Fibroblast of mammary gland (primary cell): ENCODE measurements at regions not wholly inside any gene's neighbourhood (a gene's known extent, or its start where the extent isn't known, plus 50 kb on each side); places are given as distances from the start of the nearest gene placed in this dataset.

Source experiments
- DNase-seq: peaks from one replicate; pipeline ENCODE4 v3.0.0-alpha.2; 2010; ENCODE audit warnings: low read depth
- H3K4me3 ChIP-seq: 2 replicates; pipeline ENCODE4 v1.5.1; 2011; ENCODE audit warnings: low read depth, mild to moderate bottlenecking, low read length, moderate library complexity; ENCODE audit not compliant: control insufficient read depth
- TF ChIP-seq, protein P1 (sequence below): conservative IDR thresholded peaks from 2 replicates; pipeline ENCODE4 v1.5.1; 2011; ENCODE audit warnings: low read depth, low read length, inconsistent platforms; ENCODE audit not compliant: control insufficient read depth, insufficient read depth

DNA sequence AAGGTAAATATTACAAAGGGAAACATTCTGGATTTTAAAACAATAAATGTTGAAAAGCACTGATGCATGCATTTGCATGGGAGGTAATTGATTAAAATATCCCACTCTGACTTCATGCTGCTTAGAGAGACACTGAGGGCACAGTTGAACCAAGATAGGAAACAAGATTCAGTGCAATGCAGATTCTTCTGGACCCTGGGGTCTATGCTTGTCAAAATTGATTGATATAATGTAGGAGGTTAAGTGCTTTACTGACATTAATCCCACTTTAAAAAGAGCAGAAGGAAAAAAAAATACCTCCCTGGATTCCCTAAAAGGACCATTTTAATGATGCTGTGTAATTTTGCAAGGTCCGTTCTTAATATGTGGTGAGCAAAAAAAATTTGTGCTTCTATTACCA lies 454.2 kb downstream of the GABRB3 start:
- TF ChIP-seq, protein P1, sequence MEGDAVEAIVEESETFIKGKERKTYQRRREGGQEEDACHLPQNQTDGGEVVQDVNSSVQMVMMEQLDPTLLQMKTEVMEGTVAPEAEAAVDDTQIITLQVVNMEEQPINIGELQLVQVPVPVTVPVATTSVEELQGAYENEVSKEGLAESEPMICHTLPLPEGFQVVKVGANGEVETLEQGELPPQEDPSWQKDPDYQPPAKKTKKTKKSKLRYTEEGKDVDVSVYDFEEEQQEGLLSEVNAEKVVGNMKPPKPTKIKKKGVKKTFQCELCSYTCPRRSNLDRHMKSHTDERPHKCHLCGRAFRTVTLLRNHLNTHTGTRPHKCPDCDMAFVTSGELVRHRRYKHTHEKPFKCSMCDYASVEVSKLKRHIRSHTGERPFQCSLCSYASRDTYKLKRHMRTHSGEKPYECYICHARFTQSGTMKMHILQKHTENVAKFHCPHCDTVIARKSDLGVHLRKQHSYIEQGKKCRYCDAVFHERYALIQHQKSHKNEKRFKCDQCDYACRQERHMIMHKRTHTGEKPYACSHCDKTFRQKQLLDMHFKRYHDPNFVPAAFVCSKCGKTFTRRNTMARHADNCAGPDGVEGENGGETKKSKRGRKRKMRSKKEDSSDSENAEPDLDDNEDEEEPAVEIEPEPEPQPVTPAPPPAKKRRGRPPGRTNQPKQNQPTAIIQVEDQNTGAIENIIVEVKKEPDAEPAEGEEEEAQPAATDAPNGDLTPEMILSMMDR, result no peak
- no peak overlapping the region for H3K4me3 ChIP-seq
- no peak for DNase-seq

DNA sequence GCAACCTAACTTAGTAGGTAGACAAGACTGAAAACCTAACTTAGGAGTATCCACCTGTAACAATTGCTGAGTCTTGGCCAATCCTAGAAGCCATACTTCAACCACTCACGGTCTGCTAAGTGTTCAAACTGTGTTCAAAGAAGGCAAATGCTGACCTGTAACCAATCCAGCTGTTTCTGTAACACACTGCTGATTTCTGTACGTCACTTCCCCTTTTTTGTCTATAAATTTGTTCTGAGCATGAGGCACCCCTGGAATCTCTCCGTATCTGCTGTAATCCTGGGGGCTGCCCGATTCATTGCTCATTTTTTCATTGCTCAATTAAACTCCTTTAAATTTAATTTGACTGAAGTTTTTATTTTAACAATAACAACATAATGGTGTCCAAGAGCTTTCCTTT lies 451.4 kb upstream of the ATP10A start:
- DNase-seq, result no peak
- TF ChIP-seq, protein P1, result no peak
- H3K4me3 ChIP-seq, result no peak overlapping the region

DNA sequence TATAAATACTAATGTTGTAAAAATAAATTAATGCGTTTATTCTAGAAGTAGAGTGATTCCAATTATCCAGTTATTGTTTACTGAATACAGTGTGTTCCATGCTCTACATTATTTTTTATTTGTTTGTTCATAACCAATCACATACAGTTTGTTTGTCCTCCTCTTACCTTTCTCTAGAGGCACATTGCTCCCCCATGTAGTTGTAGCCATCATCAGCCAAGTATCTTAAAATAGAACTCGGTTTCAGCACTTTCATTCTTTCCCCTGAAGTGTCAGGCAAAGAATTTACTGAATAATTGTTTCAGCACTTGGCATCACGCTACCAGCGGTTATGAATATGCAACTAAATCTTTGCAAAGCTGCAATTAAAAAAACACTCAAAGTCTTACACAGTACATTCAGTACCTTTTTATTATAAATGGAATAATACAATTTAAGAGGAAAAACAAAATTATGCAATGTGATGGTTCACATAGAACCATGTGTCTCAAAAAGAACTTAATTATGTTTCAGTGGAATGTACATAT lies 448.6 kb upstream of the ATP10A start:
- no peak for DNase-seq

DNA sequence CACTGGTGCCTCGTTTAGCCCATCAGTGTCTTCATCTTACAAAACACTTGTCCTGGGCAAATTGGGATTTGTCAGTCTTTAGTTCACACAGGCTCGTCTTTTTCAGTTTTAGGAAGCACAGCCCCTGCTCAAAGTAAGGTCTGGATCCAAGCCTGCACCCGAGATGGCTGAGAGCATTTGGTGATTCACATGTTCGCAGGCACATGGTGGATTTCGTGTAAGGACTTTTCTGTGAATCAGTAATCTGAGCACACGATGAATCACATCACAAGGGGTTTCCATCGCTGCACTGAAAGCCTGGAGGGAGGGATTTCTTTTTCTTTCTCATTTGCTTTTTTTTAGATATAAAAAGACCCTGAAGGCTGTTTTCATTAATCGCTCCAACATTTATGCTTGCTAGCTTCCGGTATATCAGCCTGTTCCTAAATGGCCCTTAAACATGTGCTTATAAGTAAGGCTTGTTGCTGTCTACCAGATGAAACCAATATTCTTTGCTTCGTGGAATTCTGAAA lies 435.6 kb upstream of the ATP10A start:
- no peak for DNase-seq
- TF ChIP-seq, protein P1, result no peak
- no peak overlapping the region for H3K4me3 ChIP-seq

More for the DNA sequence above, 448.6 kb upstream of the ATP10A start:
- TF ChIP-seq, protein P1, result no peak
- H3K4me3 ChIP-seq, result no peak overlapping the region

DNA sequence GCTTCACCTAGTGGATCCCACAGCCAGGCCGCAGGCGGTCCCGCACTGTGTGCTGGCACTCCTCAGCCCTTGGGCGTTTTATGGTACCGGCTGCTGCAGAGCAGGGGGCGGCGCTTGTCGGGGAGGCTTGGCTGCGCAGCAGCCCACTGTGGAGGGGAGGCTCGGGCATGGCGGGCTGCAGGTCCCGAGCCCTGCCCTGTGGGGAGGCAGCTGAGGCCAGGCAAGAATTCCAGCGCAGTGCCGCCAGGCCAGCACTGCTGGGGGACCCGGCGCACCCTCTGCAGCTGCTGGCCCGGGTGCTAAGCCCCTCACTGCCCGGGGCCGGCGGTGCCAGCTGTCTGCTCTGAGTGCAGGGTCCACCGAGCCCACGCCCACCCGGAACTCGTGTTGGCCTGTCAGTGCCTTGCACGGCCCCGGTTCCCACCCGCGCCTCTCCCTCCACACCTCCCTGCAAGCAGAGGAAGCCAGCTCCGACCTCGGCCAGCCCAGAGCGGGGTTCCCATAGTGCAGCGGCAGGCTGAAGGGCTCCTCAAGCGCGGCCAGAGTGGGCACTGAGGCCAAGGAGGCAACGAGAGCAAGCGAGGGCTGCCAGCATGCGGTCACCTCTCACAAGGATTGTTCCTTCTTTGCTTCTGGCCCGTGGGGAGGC lies 435.0 kb upstream of the ATP10A start:
- TF ChIP-seq, protein P1, result no peak
- H3K4me3 ChIP-seq, result no peak overlapping the region
- DNase-seq, result no peak

DNA sequence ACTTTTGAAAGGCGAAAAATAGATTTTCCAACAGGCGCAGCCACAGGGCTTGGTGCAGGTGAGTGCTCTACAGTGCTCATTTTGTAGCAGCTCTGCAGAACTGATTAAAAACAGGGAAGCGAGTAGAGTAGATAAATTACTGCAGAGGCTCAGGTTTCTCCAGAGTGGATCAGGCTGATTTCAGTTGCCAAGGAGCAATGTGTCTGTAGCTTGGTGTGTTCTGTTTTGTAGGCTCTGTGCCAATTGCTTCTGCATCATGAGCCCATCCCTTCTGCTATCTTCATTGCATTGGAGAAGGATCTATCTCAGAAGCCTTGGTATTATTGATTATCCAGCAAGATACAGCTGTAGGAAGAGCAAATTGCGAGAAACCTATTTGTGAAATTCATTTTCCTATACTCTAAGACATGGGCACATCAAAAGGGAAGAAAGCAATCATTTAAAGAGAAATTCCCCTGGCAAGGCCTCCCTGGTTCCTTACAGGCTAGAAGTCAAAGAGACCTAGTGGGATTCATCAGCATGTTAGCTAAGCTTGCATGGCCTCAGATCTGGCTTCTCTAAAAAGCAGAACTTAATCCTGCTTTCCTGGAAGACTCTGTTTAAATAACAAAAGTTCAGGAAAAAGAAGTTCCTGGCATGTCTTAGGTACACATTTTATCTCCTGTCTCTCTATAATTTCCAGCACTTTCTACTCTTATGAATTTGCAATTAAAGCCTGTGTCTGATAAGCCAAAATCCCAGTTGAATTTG lies 432.4 kb upstream of the ATP10A start:
- TF ChIP-seq, protein P1, result no peak
- H3K4me3 ChIP-seq, result no peak overlapping the region

More for the DNA sequence above, 432.4 kb upstream of the ATP10A start:
- DNase-seq, result no peak
